HG03432 (cell line): ENCODE measurements at regions not wholly inside any gene's neighbourhood (a gene's known extent, or its start where the extent isn't known, plus 50 kb on each side); places are given as distances from the start of the nearest gene placed in this dataset.
"Not testable (repeated sequence)": the region's sequence is repeated elsewhere in the genome, so short reads cannot be mapped to it uniquely, and the experiment has no call there.

Experiments used
- ATAC-seq: cut with Tn5 transposase; IDR thresholded peaks from one replicate; pipeline ENCODE4 v1.9.1; 2021; ENCODE audit warnings: mild to moderate bottlenecking, moderate library complexity; ENCODE audit not compliant: unreplicated experiment

- ATAC-seq = not testable (repeated sequence)
Measured at GRCh38 chr1:149228672-149229585, 125.6 kb upstream of the NBPF9 start.

- not testable (repeated sequence) for ATAC-seq
Measured at GRCh38 chr1:149229813-149230212, 126.5 kb upstream of the NBPF9 start.

- ATAC-seq = not testable (repeated sequence)
Measured at GRCh38 chr1:149234926-149235914, 131.9 kb upstream of the NBPF9 start.

GRCh38 chr1:149237515-149237914 is 134.2 kb upstream of the NBPF9 start:
- not testable (repeated sequence) for ATAC-seq

GRCh38 chr1:149239897-149240508 is 136.7 kb upstream of the NBPF9 start:
- not testable (repeated sequence) for ATAC-seq

- ATAC-seq = not testable (repeated sequence)
Measured at GRCh38 chr1:149240530-149240929, 137.2 kb upstream of the NBPF9 start.

- not testable (repeated sequence) for ATAC-seq
Measured at GRCh38 chr1:149241272-149241671, 137.9 kb upstream of the NBPF9 start.

GRCh38 chr1:149243572-149243971 is 140.2 kb upstream of the NBPF9 start:
- ATAC-seq = not testable (repeated sequence)

GRCh38 chr1:149244621-149245020 is 141.3 kb upstream of the NBPF9 start:
- not testable (repeated sequence) for ATAC-seq

- not testable (repeated sequence) for ATAC-seq
Measured at GRCh38 chr1:149246212-149246611, 142.9 kb upstream of the NBPF9 start.

- ATAC-seq = not testable (repeated sequence)
Measured at GRCh38 chr1:149248610-149249009, 145.3 kb upstream of the NBPF9 start.

- not testable (repeated sequence) for ATAC-seq
Measured at GRCh38 chr1:149249850-149250467, 146.6 kb upstream of the NBPF9 start.

- not testable (repeated sequence) for ATAC-seq
Measured at GRCh38 chr1:149254894-149255847, 151.8 kb upstream of the NBPF9 start.

- not testable (repeated sequence) for ATAC-seq
Measured at GRCh38 chr1:149260284-149260683, 156.9 kb upstream of the NBPF9 start.

- not testable (repeated sequence) for ATAC-seq
Measured at GRCh38 chr1:149260736-149261340, 157.5 kb upstream of the NBPF9 start.

- not testable (repeated sequence) for ATAC-seq
Measured at GRCh38 chr1:149267287-149267686, 163.9 kb upstream of the NBPF9 start.

GRCh38 chr1:149269001-149269702 is 165.8 kb upstream of the NBPF9 start:
- ATAC-seq = not testable (repeated sequence)

- not testable (repeated sequence) for ATAC-seq
Measured at GRCh38 chr1:149269833-149270232, 166.5 kb upstream of the NBPF9 start.
